Epithelial cell of esophagus (primary cell): ENCODE measurements at regions not wholly inside any gene's neighbourhood (a gene's known extent, or its start where the extent isn't known, plus 50 kb on each side); places are given as distances from the start of the nearest gene placed in this dataset.

Experiments used
- DNase-seq: peaks from one replicate; pipeline ENCODE4 v3.0.0; 2010; ENCODE audit warnings: low read depth
- H3K4me3 ChIP-seq: 2 replicates; pipeline ENCODE4 v1.5.1; 2011; ENCODE audit warnings: mild to moderate bottlenecking, low read length, control low read depth
- CTCF ChIP-seq: IDR thresholded peaks from 2 replicates; pipeline ENCODE4 v1.5.1; 2011; ENCODE audit warnings: low read depth, mild to moderate bottlenecking, low read length, control low read depth, inconsistent platforms; ENCODE audit not compliant: insufficient read depth; ENCODE audit errors: missing control alignments

- no peak overlapping the region for H3K4me3 ChIP-seq
- peak; percentile 77 for DNase-seq
- TF ChIP-seq CTCF = no peak
These were observed 299.7 kb upstream of the PRDM1 start for GRCh38 chr6:105786449-105786848.

- DNase-seq = no peak
- no peak for TF ChIP-seq CTCF
- no peak overlapping the region for H3K4me3 ChIP-seq
These were observed 300.9 kb upstream of the PRDM1 start for GRCh38 chr6:105785066-105785811.

- TF ChIP-seq CTCF = no peak
- peak; percentile 36 for DNase-seq
- no peak overlapping the region for H3K4me3 ChIP-seq
These were observed 302.0 kb upstream of the PRDM1 start for GRCh38 chr6:105784179-105784578.

- no peak for DNase-seq
- TF ChIP-seq CTCF = no peak
These were observed 302.7 kb upstream of the PRDM1 start for GRCh38 chr6:105783333-105783935.

GRCh38 chr6:105781915-105782314 lies 304.2 kb upstream of the PRDM1 start:
- peak; percentile 74 for DNase-seq
- TF ChIP-seq CTCF = no peak
- H3K4me3 ChIP-seq = no peak overlapping the region

More at GRCh38 chr6:105783333-105783935, 302.7 kb upstream of the PRDM1 start:
- no peak overlapping the region for H3K4me3 ChIP-seq

- no peak for TF ChIP-seq CTCF
- no peak overlapping the region for H3K4me3 ChIP-seq
- DNase-seq = peak; percentile 97
These were observed 304.9 kb upstream of the PRDM1 start for GRCh38 chr6:105781248-105781647.
